GM21737 (cell line): ENCODE measurements at regions not wholly inside any gene's neighbourhood (a gene's known extent, or its start where the extent isn't known, plus 50 kb on each side); places are given as distances from the start of the nearest gene placed in this dataset.
A peak's percentile ranks its signal among the peaks of the same experiment; 100 is the strongest.

ENCODE experiments used
- ATAC-seq: cut with Tn5 transposase; IDR thresholded peaks from one replicate; pipeline ENCODE4 v1.9.1; 2021; ENCODE audit warnings: mild to moderate bottlenecking, moderate library complexity; ENCODE audit not compliant: unreplicated experiment

GRCh38 chr3:153714588-153715290 lies 406.5 kb upstream of the ARHGEF26 start:
- ATAC-seq, result no peak

- no peak for ATAC-seq
These were observed 399.0 kb upstream of the ARHGEF26 start for GRCh38 chr3:153722157-153722556.

- no peak for ATAC-seq
These were observed 390.1 kb upstream of the ARHGEF26 start for GRCh38 chr3:153731071-153731470.

- no peak for ATAC-seq
These were observed 386.2 kb upstream of the ARHGEF26 start for GRCh38 chr3:153734777-153735551.

GRCh38 chr3:153740109-153740508 lies 381.1 kb upstream of the ARHGEF26 start:
- ATAC-seq, result no peak

GRCh38 chr3:153744889-153745288 lies 376.3 kb upstream of the ARHGEF26 start:
- ATAC-seq, result no peak

- ATAC-seq, result no peak
These were observed 375.0 kb upstream of the ARHGEF26 start for GRCh38 chr3:153746211-153746610.

GRCh38 chr3:153749070-153749610 lies 372.1 kb upstream of the ARHGEF26 start:
- ATAC-seq, result no peak

GRCh38 chr3:153752405-153753027 lies 368.7 kb upstream of the ARHGEF26 start:
- no peak for ATAC-seq

GRCh38 chr3:153753035-153753434 lies 368.2 kb upstream of the ARHGEF26 start:
- ATAC-seq, result no peak

- ATAC-seq, result no peak
These were observed 364.4 kb upstream of the ARHGEF26 start for GRCh38 chr3:153756816-153757215.

- no peak for ATAC-seq
These were observed 363.4 kb upstream of the ARHGEF26 start for GRCh38 chr3:153757839-153758238.

GRCh38 chr3:153760948-153761347 lies 360.2 kb upstream of the ARHGEF26 start:
- ATAC-seq, result no peak

- ATAC-seq, result no peak
These were observed 358.6 kb upstream of the ARHGEF26 start for GRCh38 chr3:153762411-153763235.

- no peak for ATAC-seq
These were observed 353.3 kb upstream of the ARHGEF26 start for GRCh38 chr3:153767601-153768560.

- ATAC-seq, result peak; percentile 93
These were observed 352.4 kb upstream of the ARHGEF26 start for GRCh38 chr3:153768561-153769469.

GRCh38 chr3:153783106-153783505 lies 338.1 kb upstream of the ARHGEF26 start:
- ATAC-seq, result no peak

- no peak for ATAC-seq
These were observed 337.3 kb upstream of the ARHGEF26 start for GRCh38 chr3:153783741-153784480.
